ENCODE measurements at regions not wholly inside any gene's neighbourhood (a gene's known extent, or its start where the extent isn't known, plus 50 kb on each side); places are given as distances from the start of the nearest gene placed in this dataset.

GRCh38 chr5:103472830-103473229, 89.8 kb downstream of the NUDT12 start:
- TF ChIP-seq POLR2A (IDR thresholded peaks at IDR 0.05; ENCODE audit: low read depth, low read length): no peak
- peak; percentile 75 for FAIRE-seq
- no peak for DNase-seq (ENCODE audit: insufficient read length, low spot score)

- DNase-seq (ENCODE audit: insufficient read length, low spot score) (no peak), FAIRE-seq (no peak)
- no peak for TF ChIP-seq POLR2A (IDR thresholded peaks at IDR 0.05; ENCODE audit: low read depth, low read length)
Measured at GRCh38 chr5:103472265-103472664, 90.3 kb downstream of the NUDT12 start.

- DNase-seq (ENCODE audit: insufficient read length, low spot score) (no peak), FAIRE-seq (peak; percentile 68)
- TF ChIP-seq POLR2A (IDR thresholded peaks at IDR 0.05; ENCODE audit: low read depth, low read length): no peak
Measured at GRCh38 chr5:103469288-103470040, 93.1 kb downstream of the NUDT12 start.

GRCh38 chr5:103467831-103468230, 94.8 kb downstream of the NUDT12 start:
- no peak for TF ChIP-seq POLR2A (IDR thresholded peaks at IDR 0.05; ENCODE audit: low read depth, low read length)
- no peak for FAIRE-seq
- no peak for DNase-seq (ENCODE audit: insufficient read length, low spot score)

- DNase-seq (ENCODE audit: insufficient read length, low spot score): no peak
- FAIRE-seq: no peak
- TF ChIP-seq POLR2A (IDR thresholded peaks at IDR 0.05; ENCODE audit: low read depth, low read length): no peak
Measured at GRCh38 chr5:103466495-103466894, 96.1 kb downstream of the NUDT12 start.

GRCh38 chr5:103465891-103466290, 96.7 kb downstream of the NUDT12 start:
- no peak for DNase-seq (ENCODE audit: insufficient read length, low spot score)

GRCh38 chr5:103464835-103465484, 97.6 kb downstream of the NUDT12 start:
- FAIRE-seq: no peak
- TF ChIP-seq POLR2A (IDR thresholded peaks at IDR 0.05; ENCODE audit: low read depth, low read length): no peak
- no peak for DNase-seq (ENCODE audit: insufficient read length, low spot score)

More at GRCh38 chr5:103465891-103466290, 96.7 kb downstream of the NUDT12 start:
- TF ChIP-seq POLR2A (IDR thresholded peaks at IDR 0.05; ENCODE audit: low read depth, low read length): no peak
- FAIRE-seq: no peak

GRCh38 chr5:103463261-103463660, 99.3 kb downstream of the NUDT12 start:
- DNase-seq (ENCODE audit: insufficient read length, low spot score): no peak
- FAIRE-seq: no peak
- no peak for TF ChIP-seq POLR2A (IDR thresholded peaks at IDR 0.05; ENCODE audit: low read depth, low read length)

- DNase-seq (ENCODE audit: insufficient read length, low spot score): peak; percentile 15
- FAIRE-seq: peak; percentile 97
- no peak for TF ChIP-seq POLR2A (IDR thresholded peaks at IDR 0.05; ENCODE audit: low read depth, low read length)
Measured at GRCh38 chr5:103461243-103461642, 101.3 kb downstream of the NUDT12 start.

- FAIRE-seq (no peak), DNase-seq (ENCODE audit: insufficient read length, low spot score) (no peak)
- no peak for TF ChIP-seq POLR2A (IDR thresholded peaks at IDR 0.05; ENCODE audit: low read depth, low read length)
Measured at GRCh38 chr5:103458497-103459040, 104.0 kb downstream of the NUDT12 start.

GRCh38 chr5:103456476-103456875, 106.1 kb downstream of the NUDT12 start:
- no peak for TF ChIP-seq POLR2A (IDR thresholded peaks at IDR 0.05; ENCODE audit: low read depth, low read length)
- no peak for DNase-seq (ENCODE audit: insufficient read length, low spot score)
- no peak for FAIRE-seq

- DNase-seq (ENCODE audit: insufficient read length, low spot score) (no peak), FAIRE-seq (no peak)
- TF ChIP-seq POLR2A (IDR thresholded peaks at IDR 0.05; ENCODE audit: low read depth, low read length): no peak
Measured at GRCh38 chr5:103455796-103456195, 106.8 kb downstream of the NUDT12 start.

GRCh38 chr5:103454770-103455169, 107.8 kb downstream of the NUDT12 start:
- DNase-seq (ENCODE audit: insufficient read length, low spot score) (no peak), FAIRE-seq (no peak)
- no peak for TF ChIP-seq POLR2A (IDR thresholded peaks at IDR 0.05; ENCODE audit: low read depth, low read length)

GRCh38 chr5:103452666-103453065, 109.9 kb downstream of the NUDT12 start:
- FAIRE-seq (peak; percentile 50), DNase-seq (ENCODE audit: insufficient read length, low spot score) (no peak)
- no peak for TF ChIP-seq POLR2A (IDR thresholded peaks at IDR 0.05; ENCODE audit: low read depth, low read length)

GRCh38 chr5:103452089-103452488, 110.5 kb downstream of the NUDT12 start:
- DNase-seq (ENCODE audit: insufficient read length, low spot score): no peak
- no peak for TF ChIP-seq POLR2A (IDR thresholded peaks at IDR 0.05; ENCODE audit: low read depth, low read length)
- peak; percentile 23 for FAIRE-seq
